ENCODE measurements at regions not wholly inside any gene's neighbourhood (a gene's known extent, or its start where the extent isn't known, plus 50 kb on each side); places are given as distances from the start of the nearest gene placed in this dataset.
"Not testable (repeated sequence)": the region's sequence is repeated elsewhere in the genome, so short reads cannot be mapped to it uniquely, and the experiment has no call there.

GRCh38 chr2:187188783-187189631 lies 259.0 kb downstream of the CALCRL start:
- no peak overlapping the region for H3K4me3 ChIP-seq
- no peaks in the 10 kb centered on the region for H3K4me1 ChIP-seq
- WGBS = 71% methylated on average over 4 of the region's 4 CpGs
- no peak overlapping the region for H3K27ac ChIP-seq
- TF ChIP-seq EP300 (IDR thresholded peaks at IDR 0.05) (no peak), POLR2A (IDR thresholded peaks at IDR 0.05) (no peak), POLR2AphosphoS5 (IDR thresholded peaks at IDR 0.05) (no peak), CTCF (IDR thresholded peaks at IDR 0.05) (no peak)
- no peaks in the 10 kb centered on the region for H3K27me3 ChIP-seq
- no peaks in the 10 kb centered on the region for H3K9me3 ChIP-seq
- DNase-seq (ENCODE audit: low spot score in 2 of 2) = no peak
- H3K36me3 ChIP-seq = no peaks in the 10 kb centered on the region

- Histone ChIP-seq H3K27ac (no peak overlapping the region), H3K9me3 (peaks cover 5% of the 10 kb centered on the region), H3K36me3 (no peaks in the 10 kb centered on the region), H3K4me1 (no peaks in the 10 kb centered on the region), H3K27me3 (no peaks in the 10 kb centered on the region), H3K4me3 (no peak overlapping the region)
- no peak for TF ChIP-seq POLR2A (IDR thresholded peaks at IDR 0.05)
- no peak for TF ChIP-seq CTCF (IDR thresholded peaks at IDR 0.05)
- no peak for TF ChIP-seq EP300 (IDR thresholded peaks at IDR 0.05)
- TF ChIP-seq POLR2AphosphoS5 (IDR thresholded peaks at IDR 0.05) = no peak
- DNase-seq (ENCODE audit: low spot score in 2 of 2) = no peak
Observed at GRCh38 chr2:187187519-187187918, 260.5 kb downstream of the CALCRL start.

GRCh38 chr2:187180529-187180928 lies 267.5 kb downstream of the CALCRL start:
- H3K27ac ChIP-seq = no peak overlapping the region
- no peaks in the 10 kb centered on the region for H3K4me1 ChIP-seq
- TF ChIP-seq POLR2A (IDR thresholded peaks at IDR 0.05) (no peak), CTCF (IDR thresholded peaks at IDR 0.05) (no peak), EP300 (IDR thresholded peaks at IDR 0.05) (no peak)
- peaks cover 12% of the 10 kb centered on the region for H3K9me3 ChIP-seq
- no peaks in the 10 kb centered on the region for H3K27me3 ChIP-seq
- H3K4me3 ChIP-seq = no peak overlapping the region
- no peaks in the 10 kb centered on the region for H3K36me3 ChIP-seq
- DNase-seq (ENCODE audit: low spot score in 2 of 2) = no peak
- 92% methylated on average over 3 of the region's 3 CpGs for WGBS

GRCh38 chr2:187178876-187179275 lies 269.2 kb downstream of the CALCRL start:
- H3K9me3 ChIP-seq = peaks cover 12% of the 10 kb centered on the region
- H3K36me3 ChIP-seq; H3K27me3 ChIP-seq; H3K27ac ChIP-seq; H3K4me1 ChIP-seq; DNase-seq (ENCODE audit: low spot score in 2 of 2); H3K4me3 ChIP-seq: not testable (repeated sequence)
- 52% methylated on average over 3 of the region's 3 CpGs for WGBS

GRCh38 chr2:187177253-187177652 lies 270.8 kb downstream of the CALCRL start:
- Histone ChIP-seq H3K27ac (no peak overlapping the region), H3K27me3 (no peaks in the 10 kb centered on the region), H3K4me1 (no peaks in the 10 kb centered on the region), H3K4me3 (no peak overlapping the region), H3K36me3 (no peaks in the 10 kb centered on the region), H3K9me3 (peaks cover 4% of the 10 kb centered on the region)
- WGBS = 91% methylated on average over 10 of the region's 10 CpGs
- DNase-seq (ENCODE audit: low spot score in 2 of 2) = no peak
- no peak for TF ChIP-seq POLR2A (IDR thresholded peaks at IDR 0.05)
- no peak for TF ChIP-seq EP300 (IDR thresholded peaks at IDR 0.05)
- no peak for TF ChIP-seq POLR2AphosphoS5 (IDR thresholded peaks at IDR 0.05)
- TF ChIP-seq CTCF (IDR thresholded peaks at IDR 0.05) = no peak

- Histone ChIP-seq H3K4me3 (no peak overlapping the region), H3K27ac (no peak overlapping the region), H3K4me1 (no peaks in the 10 kb centered on the region), H3K36me3 (no peaks in the 10 kb centered on the region), H3K9me3 (no peaks in the 10 kb centered on the region), H3K27me3 (no peaks in the 10 kb centered on the region)
- 92% methylated on average over 1 of the region's 1 CpG for WGBS
- TF ChIP-seq POLR2AphosphoS5 (IDR thresholded peaks at IDR 0.05) = no peak
- no peak for TF ChIP-seq POLR2A (IDR thresholded peaks at IDR 0.05)
- TF ChIP-seq EP300 (IDR thresholded peaks at IDR 0.05) = no peak
- TF ChIP-seq CTCF (IDR thresholded peaks at IDR 0.05) = no peak
- DNase-seq (ENCODE audit: low spot score in 2 of 2) = no peak
Observed at GRCh38 chr2:187174582-187174981, 273.5 kb downstream of the CALCRL start.

Measured in suprapubic skin (tissue), 4 donors.